OCI-M1 (cell line): ENCODE measurements at regions not wholly inside any gene's neighbourhood (a gene's known extent, or its start where the extent isn't known, plus 50 kb on each side); places are given as distances from the start of the nearest gene placed in this dataset.
"Not testable (repeated sequence)": the region's sequence is repeated elsewhere in the genome, so short reads cannot be mapped to it uniquely, and the experiment has no call there.

ENCODE experiments used
- DNase-seq: peaks from one replicate; lab custom pipeline; 2025; lab: John Stamatoyannopoulos, UW

- no peak for DNase-seq
Observed at GRCh38 chr5:20370061-20370460, 382.1 kb upstream of the CDH18 start.

GRCh38 chr5:20369518-20369885 lies 381.5 kb upstream of the CDH18 start:
- DNase-seq: no peak

GRCh38 chr5:20368571-20369517 lies 380.8 kb upstream of the CDH18 start:
- no peak for DNase-seq

GRCh38 chr5:20367178-20367577 lies 379.2 kb upstream of the CDH18 start:
- no peak for DNase-seq

GRCh38 chr5:20360263-20360662 lies 372.3 kb upstream of the CDH18 start:
- DNase-seq: no peak

GRCh38 chr5:20359377-20359776 lies 371.4 kb upstream of the CDH18 start:
- DNase-seq: no peak

GRCh38 chr5:20353499-20353898 lies 365.5 kb upstream of the CDH18 start:
- no peak for DNase-seq

GRCh38 chr5:20351849-20352248 lies 363.8 kb upstream of the CDH18 start:
- no peak for DNase-seq

GRCh38 chr5:20348321-20348720 lies 360.3 kb upstream of the CDH18 start:
- no peak for DNase-seq

GRCh38 chr5:20347334-20347733 lies 359.3 kb upstream of the CDH18 start:
- peak; percentile 5 for DNase-seq

- peak; percentile 56 for DNase-seq
Observed at GRCh38 chr5:20340126-20340525, 352.1 kb upstream of the CDH18 start.

GRCh38 chr5:20335978-20336377 lies 348.0 kb upstream of the CDH18 start:
- DNase-seq: no peak

- no peak for DNase-seq
Observed at GRCh38 chr5:20331826-20332225, 343.8 kb upstream of the CDH18 start.

- DNase-seq: no peak
Observed at GRCh38 chr5:20323323-20323722, 335.3 kb upstream of the CDH18 start.

- no peak for DNase-seq
Observed at GRCh38 chr5:20307391-20307790, 319.4 kb upstream of the CDH18 start.

- no peak for DNase-seq
Observed at GRCh38 chr5:20305463-20305862, 317.5 kb upstream of the CDH18 start.

GRCh38 chr5:20304570-20304969 lies 316.6 kb upstream of the CDH18 start:
- DNase-seq: not testable (repeated sequence)

GRCh38 chr5:20300110-20300509 lies 312.1 kb upstream of the CDH18 start:
- no peak for DNase-seq

GRCh38 chr5:20294696-20295095 lies 306.7 kb upstream of the CDH18 start:
- no peak for DNase-seq

- DNase-seq: no peak
Observed at GRCh38 chr5:20291766-20292165, 303.8 kb upstream of the CDH18 start.

- DNase-seq: no peak
Observed at GRCh38 chr5:20287640-20288039, 299.6 kb upstream of the CDH18 start.

GRCh38 chr5:20286512-20286911 lies 298.5 kb upstream of the CDH18 start:
- DNase-seq: peak; percentile 17

GRCh38 chr5:20276959-20277263 lies 288.9 kb upstream of the CDH18 start:
- no peak for DNase-seq
